ENCODE measurements at regions not wholly inside any gene's neighbourhood (a gene's known extent, or its start where the extent isn't known, plus 50 kb on each side); places are given as distances from the start of the nearest gene placed in this dataset.

GRCh38 chr4:164617911-164618310 is 136.0 kb upstream of the SMIM31 start:
- Histone ChIP-seq H4K20me1 (ENCODE audit: insufficient read depth, low read length) (no peaks in the 10 kb centered on the region), H3K9ac (ENCODE audit: low read length) (no peak overlapping the region), H3K9me3 (ENCODE audit: insufficient read depth, low read length) (0 out of 2 replicates have a peak, but pooled peaks cover 4% of the 10 kb centered on the region), H3K27ac (ENCODE audit: low read length) (no peak overlapping the region), H3K4me3 (ENCODE audit: low read length) (no peak overlapping the region), H3K4me1 (ENCODE audit: low read length) (peaks cover 55% of the 10 kb centered on the region), H2AFZ (ENCODE audit: low read depth, low read length) (no peak overlapping the region), H3K4me2 (ENCODE audit: low read length) (no peak overlapping the region), H3K27me3 (ENCODE audit: low read depth, low read length) (peaks cover 53% of the 10 kb centered on the region), H3K36me3 (replicated peaks; ENCODE audit: low read depth, low read length) (peaks cover 5% of the 10 kb centered on the region), H3K79me2 (ENCODE audit: low read length) (no peaks in the 10 kb centered on the region)
- TF ChIP-seq, protein P1, sequence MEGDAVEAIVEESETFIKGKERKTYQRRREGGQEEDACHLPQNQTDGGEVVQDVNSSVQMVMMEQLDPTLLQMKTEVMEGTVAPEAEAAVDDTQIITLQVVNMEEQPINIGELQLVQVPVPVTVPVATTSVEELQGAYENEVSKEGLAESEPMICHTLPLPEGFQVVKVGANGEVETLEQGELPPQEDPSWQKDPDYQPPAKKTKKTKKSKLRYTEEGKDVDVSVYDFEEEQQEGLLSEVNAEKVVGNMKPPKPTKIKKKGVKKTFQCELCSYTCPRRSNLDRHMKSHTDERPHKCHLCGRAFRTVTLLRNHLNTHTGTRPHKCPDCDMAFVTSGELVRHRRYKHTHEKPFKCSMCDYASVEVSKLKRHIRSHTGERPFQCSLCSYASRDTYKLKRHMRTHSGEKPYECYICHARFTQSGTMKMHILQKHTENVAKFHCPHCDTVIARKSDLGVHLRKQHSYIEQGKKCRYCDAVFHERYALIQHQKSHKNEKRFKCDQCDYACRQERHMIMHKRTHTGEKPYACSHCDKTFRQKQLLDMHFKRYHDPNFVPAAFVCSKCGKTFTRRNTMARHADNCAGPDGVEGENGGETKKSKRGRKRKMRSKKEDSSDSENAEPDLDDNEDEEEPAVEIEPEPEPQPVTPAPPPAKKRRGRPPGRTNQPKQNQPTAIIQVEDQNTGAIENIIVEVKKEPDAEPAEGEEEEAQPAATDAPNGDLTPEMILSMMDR (IDR thresholded peaks at IDR 0.05; ENCODE audit: low read depth, low read length) = no peak
- TF ChIP-seq EZH2phosphoT487 (IDR thresholded peaks at IDR 0.05; ENCODE audit: low read depth) = no peak

GRCh38 chr4:164621886-164622521 is 131.9 kb upstream of the SMIM31 start:
- Histone ChIP-seq H3K9ac (ENCODE audit: low read length) (no peak overlapping the region), H2AFZ (ENCODE audit: low read depth, low read length) (no peak overlapping the region), H3K79me2 (ENCODE audit: low read length) (no peaks in the 10 kb centered on the region), H4K20me1 (ENCODE audit: insufficient read depth, low read length) (no peaks in the 10 kb centered on the region), H3K27me3 (ENCODE audit: low read depth, low read length) (peaks cover 16% of the 10 kb centered on the region), H3K4me3 (ENCODE audit: low read length) (peak overlapping the region; percentile 25), H3K4me1 (ENCODE audit: low read length) (peaks cover 39% of the 10 kb centered on the region), H3K27ac (ENCODE audit: low read length) (peak overlapping the region; percentile 45), H3K9me3 (ENCODE audit: insufficient read depth, low read length) (peaks cover 18% of the 10 kb centered on the region), H3K4me2 (ENCODE audit: low read length) (peak overlapping the region; percentile 56), H3K36me3 (replicated peaks; ENCODE audit: low read depth, low read length) (peaks cover 17% of the 10 kb centered on the region)
- TF ChIP-seq, protein P1 (IDR thresholded peaks at IDR 0.05; ENCODE audit: low read depth, low read length) = no peak
- no peak for TF ChIP-seq EZH2phosphoT487 (IDR thresholded peaks at IDR 0.05; ENCODE audit: low read depth)

DNA sequence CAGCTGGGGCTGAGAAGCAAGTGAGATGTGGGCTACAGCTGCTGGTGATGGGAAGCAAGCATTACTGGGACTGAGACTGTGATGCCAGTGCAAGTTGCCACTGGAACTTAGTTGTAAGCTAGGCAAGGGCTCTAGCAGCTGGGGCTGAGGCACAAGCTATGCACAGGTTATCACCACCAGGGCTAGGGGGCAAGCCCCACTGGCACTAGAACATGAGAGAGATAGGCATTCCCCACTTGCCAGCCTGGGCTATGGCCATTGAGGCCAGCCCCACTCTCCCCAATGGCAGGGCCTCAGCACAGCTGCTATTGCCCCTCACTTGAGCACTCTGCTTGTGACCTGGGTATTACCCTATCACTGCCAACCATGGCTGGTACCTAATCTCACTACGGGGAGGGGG is 130.8 kb upstream of the SMIM31 start:
- peaks cover 10% of the 10 kb centered on the region; the same call in 1 of the 2 replicates for H3K27me3 ChIP-seq (ENCODE audit: low read depth, low read length)
- no peak overlapping the region for H3K4me3 ChIP-seq (ENCODE audit: low read length)
- TF ChIP-seq, protein P1 (IDR thresholded peaks at IDR 0.05; ENCODE audit: low read depth, low read length) = no peak
- no peak for TF ChIP-seq EZH2phosphoT487 (IDR thresholded peaks at IDR 0.05; ENCODE audit: low read depth)
- H3K79me2 ChIP-seq (ENCODE audit: low read length) = no peaks in the 10 kb centered on the region
- H3K4me1 ChIP-seq (ENCODE audit: low read length) = peaks cover 42% of the 10 kb centered on the region
- H2AFZ ChIP-seq (ENCODE audit: low read depth, low read length) = no peak overlapping the region
- H3K36me3 ChIP-seq (replicated peaks; ENCODE audit: low read depth, low read length) = peaks cover 17% of the 10 kb centered on the region
- no peaks in the 10 kb centered on the region for H4K20me1 ChIP-seq (ENCODE audit: insufficient read depth, low read length)
- H3K9ac ChIP-seq (ENCODE audit: low read length) = no peak overlapping the region
- peaks cover 18% of the 10 kb centered on the region for H3K9me3 ChIP-seq (ENCODE audit: insufficient read depth, low read length)
- H3K4me2 ChIP-seq (ENCODE audit: low read length) = no peak overlapping the region
- H3K27ac ChIP-seq (ENCODE audit: low read length) = no peak overlapping the region

DNA sequence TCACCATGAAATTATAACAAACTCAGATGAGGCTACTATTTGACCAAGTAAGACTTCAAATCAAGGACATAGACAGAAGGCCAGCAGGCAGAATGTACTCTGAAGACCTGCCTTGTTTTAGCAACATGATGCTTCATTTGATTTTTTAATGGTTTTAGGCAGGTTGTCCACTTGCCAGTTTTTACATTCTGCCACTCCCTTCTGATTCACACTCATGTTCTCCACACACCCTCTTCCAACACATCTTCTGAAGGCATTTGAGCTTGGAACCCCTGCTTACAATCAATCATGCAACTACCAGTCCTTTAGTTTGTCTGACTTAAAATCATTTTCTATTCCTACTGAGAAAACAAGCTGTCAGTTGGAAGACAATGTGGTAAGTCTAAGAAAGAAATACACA is 114.9 kb upstream of the SMIM31 start:
- H2AFZ ChIP-seq (ENCODE audit: low read depth, low read length) = no peak overlapping the region
- no peaks in the 10 kb centered on the region for H3K79me2 ChIP-seq (ENCODE audit: low read length)
- no peak overlapping the region for H3K9ac ChIP-seq (ENCODE audit: low read length)
- H3K4me2 ChIP-seq (ENCODE audit: low read length) = no peak overlapping the region
- no peak overlapping the region for H3K4me3 ChIP-seq (ENCODE audit: low read length)
- H3K4me1 ChIP-seq (ENCODE audit: low read length) = no peaks in the 10 kb centered on the region
- no peak overlapping the region for H3K27ac ChIP-seq (ENCODE audit: low read length)
- no peaks in the 10 kb centered on the region for H3K27me3 ChIP-seq (ENCODE audit: low read depth, low read length)
- H3K36me3 ChIP-seq (replicated peaks; ENCODE audit: low read depth, low read length) = no peaks in the 10 kb centered on the region
- no peaks in the 10 kb centered on the region for H4K20me1 ChIP-seq (ENCODE audit: insufficient read depth, low read length)
- TF ChIP-seq EZH2phosphoT487 (IDR thresholded peaks at IDR 0.05; ENCODE audit: low read depth) = no peak
- TF ChIP-seq, protein P1 (IDR thresholded peaks at IDR 0.05; ENCODE audit: low read depth, low read length) = no peak
- H3K9me3 ChIP-seq (ENCODE audit: insufficient read depth, low read length) = peaks cover 13% of the 10 kb centered on the region; the same call in 1 of the 2 replicates

Measured in OCI-LY3 (cell line).